Fibroblast of mammary gland (primary cell): ENCODE measurements at regions not wholly inside any gene's neighbourhood (a gene's known extent, or its start where the extent isn't known, plus 50 kb on each side); places are given as distances from the start of the nearest gene placed in this dataset.

ENCODE experiments used
- DNase-seq: peaks from one replicate; pipeline ENCODE4 v3.0.0-alpha.2; 2010; ENCODE audit warnings: low read depth
- H3K4me3 ChIP-seq: 2 replicates; pipeline ENCODE4 v1.5.1; 2011; ENCODE audit warnings: low read depth, mild to moderate bottlenecking, low read length, moderate library complexity; ENCODE audit not compliant: control insufficient read depth
- TF ChIP-seq, protein P1 (sequence below): conservative IDR thresholded peaks from 2 replicates; pipeline ENCODE4 v1.5.1; 2011; ENCODE audit warnings: low read depth, low read length, inconsistent platforms; ENCODE audit not compliant: control insufficient read depth, insufficient read depth

DNA sequence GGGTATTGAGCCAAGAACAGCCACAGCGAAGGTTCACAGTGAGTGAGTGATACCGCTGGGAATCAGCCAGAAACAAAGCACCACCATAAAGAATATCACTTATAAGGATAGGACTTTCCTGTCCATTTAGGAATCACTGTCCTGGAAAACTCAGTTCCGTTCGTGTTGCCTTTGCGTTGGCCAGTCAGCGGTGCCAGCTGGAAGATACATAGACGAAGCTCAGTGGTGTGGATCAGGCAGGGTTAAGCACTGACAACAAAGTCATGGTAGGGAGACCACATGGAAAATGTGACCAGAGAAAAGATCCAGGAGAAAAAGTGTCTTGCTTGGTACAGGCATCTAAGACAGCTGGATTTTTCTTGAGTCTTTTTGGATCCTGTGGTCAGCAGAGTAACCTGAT, 579.7 kb upstream of the DPP6 start:
- H3K4me3 ChIP-seq: no peak overlapping the region
- TF ChIP-seq, protein P1, sequence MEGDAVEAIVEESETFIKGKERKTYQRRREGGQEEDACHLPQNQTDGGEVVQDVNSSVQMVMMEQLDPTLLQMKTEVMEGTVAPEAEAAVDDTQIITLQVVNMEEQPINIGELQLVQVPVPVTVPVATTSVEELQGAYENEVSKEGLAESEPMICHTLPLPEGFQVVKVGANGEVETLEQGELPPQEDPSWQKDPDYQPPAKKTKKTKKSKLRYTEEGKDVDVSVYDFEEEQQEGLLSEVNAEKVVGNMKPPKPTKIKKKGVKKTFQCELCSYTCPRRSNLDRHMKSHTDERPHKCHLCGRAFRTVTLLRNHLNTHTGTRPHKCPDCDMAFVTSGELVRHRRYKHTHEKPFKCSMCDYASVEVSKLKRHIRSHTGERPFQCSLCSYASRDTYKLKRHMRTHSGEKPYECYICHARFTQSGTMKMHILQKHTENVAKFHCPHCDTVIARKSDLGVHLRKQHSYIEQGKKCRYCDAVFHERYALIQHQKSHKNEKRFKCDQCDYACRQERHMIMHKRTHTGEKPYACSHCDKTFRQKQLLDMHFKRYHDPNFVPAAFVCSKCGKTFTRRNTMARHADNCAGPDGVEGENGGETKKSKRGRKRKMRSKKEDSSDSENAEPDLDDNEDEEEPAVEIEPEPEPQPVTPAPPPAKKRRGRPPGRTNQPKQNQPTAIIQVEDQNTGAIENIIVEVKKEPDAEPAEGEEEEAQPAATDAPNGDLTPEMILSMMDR: no peak
- DNase-seq: no peak

DNA sequence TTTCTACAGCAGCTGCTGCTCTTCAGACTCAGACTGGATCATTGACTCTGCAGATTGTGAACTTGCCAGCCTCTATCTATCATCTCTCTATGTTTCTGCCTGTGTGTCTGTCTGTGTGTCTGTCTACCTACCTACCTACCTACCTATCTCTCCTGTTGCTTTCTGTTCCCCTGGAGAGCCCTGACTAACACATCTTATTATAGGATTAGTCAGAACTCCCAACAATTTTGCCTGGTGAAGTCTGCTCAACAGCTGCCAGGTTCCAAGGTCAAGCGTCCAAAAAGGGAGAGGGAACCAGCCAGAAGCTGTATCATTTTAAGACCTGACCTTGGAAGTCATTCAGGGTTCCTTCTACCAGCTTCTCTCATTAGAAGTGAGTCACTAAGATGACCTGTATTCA, 579.0 kb upstream of the DPP6 start:
- no peak for DNase-seq
- TF ChIP-seq, protein P1: no peak
- H3K4me3 ChIP-seq: no peak overlapping the region

DNA sequence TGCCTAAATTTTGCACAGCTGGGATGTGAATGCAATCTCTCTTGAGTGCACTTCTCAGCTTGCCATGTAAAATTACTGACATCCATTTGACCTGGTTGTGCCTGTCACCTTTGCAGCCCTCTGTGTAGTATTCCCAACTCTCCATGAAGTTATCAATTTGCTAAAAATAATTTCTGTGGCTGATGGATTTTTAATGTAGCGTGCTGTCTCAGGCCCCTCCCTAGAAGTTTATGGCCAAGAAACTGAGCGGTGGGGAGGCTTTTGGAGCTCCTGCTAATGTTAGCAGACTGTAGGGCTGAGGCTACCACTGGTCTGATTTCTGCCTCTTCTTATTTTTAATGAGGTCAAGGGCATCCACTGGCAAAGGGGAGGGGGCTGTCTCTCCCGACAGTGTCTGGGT, 577.0 kb upstream of the DPP6 start:
- no peak overlapping the region for H3K4me3 ChIP-seq
- TF ChIP-seq, protein P1: no peak
- DNase-seq: no peak

DNA sequence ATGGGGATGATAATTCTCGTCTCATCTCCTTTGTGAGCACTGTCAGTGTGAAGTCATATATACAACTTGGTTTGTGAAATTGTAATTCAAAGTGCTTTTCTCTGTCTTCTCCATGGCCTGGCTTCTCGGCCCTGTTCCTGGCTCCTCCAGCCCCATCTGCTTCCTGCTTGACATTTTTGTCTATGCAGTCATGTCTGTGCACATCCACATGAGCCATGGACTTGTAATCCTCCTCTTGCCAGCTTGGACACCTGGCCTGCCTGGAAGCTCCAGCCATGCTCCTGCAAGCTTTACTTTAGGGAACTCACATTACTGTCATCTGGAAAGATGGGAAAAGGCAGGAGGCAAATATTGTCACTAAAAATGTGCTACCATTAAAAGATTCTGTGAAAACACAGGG, 576.0 kb upstream of the DPP6 start:
- no peak overlapping the region for H3K4me3 ChIP-seq
- DNase-seq: no peak
- TF ChIP-seq, protein P1: no peak

DNA sequence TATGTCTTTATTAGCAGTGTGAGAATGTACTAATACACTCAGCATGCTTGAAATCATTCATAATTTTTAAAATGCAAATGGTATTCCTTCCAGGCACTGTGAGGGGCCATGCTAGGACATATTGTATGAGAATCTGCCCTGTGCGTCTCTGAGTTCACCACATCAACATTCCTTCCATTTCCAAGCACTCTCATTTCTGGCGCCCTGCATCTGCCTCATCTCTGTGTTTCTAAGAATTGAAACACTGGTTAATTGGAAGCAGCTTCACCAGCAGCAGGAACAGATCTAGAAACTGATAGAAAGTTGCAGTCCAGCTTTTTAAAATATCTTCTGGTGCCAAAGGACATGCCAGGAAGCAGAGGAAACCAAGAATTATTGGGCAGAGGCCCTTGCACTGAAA, 555.9 kb upstream of the DPP6 start:
- no peak for DNase-seq
- TF ChIP-seq, protein P1: no peak
- H3K4me3 ChIP-seq: no peak overlapping the region

GRCh38 chr7:153503093-153503492, 549.1 kb upstream of the DPP6 start:
- TF ChIP-seq, protein P1: no peak
- DNase-seq: no peak
- no peak overlapping the region for H3K4me3 ChIP-seq

GRCh38 chr7:153504288-153505075, 547.7 kb upstream of the DPP6 start:
- TF ChIP-seq, protein P1: no peak
- DNase-seq: no peak
- no peak overlapping the region for H3K4me3 ChIP-seq
